ENCODE measurements at regions not wholly inside any gene's neighbourhood (a gene's known extent, or its start where the extent isn't known, plus 50 kb on each side); places are given as distances from the start of the nearest gene placed in this dataset.

GRCh38 chr7:94099679-94100078 lies 95.5 kb upstream of the BET1 start:
- POLR2A ChIA-PET: interaction anchor here (0.9 kb wide), 1 partner anchor 10 kb away, joined by 3 read pairs; no protein-coding TSS in a partner anchor
- Histone ChIP-seq H3K4me2 (ENCODE audit: low read length) (no peak overlapping the region), H3K9me2 (ENCODE audit: insufficient read depth, low read length) (no peaks in the 10 kb centered on the region), H3K4me1 (ENCODE audit: insufficient read depth, low read length, poor library complexity, severe bottlenecking) (no peaks in the 10 kb centered on the region), H3K27ac (ENCODE audit: low read depth, low read length, poor library complexity, severe bottlenecking) (no peak overlapping the region), H2AFZ (ENCODE audit: low read length) (no peak overlapping the region), H3K79me2 (ENCODE audit: insufficient read depth, low read depth, low read length) (no peaks in the 10 kb centered on the region), H4K20me1 (ENCODE audit: insufficient read depth, low read length) (no peaks in the 10 kb centered on the region), H3K9me3 (ENCODE audit: low read length) (no peaks in the 10 kb centered on the region), H3K4me3 (ENCODE audit: low read depth, low read length, poor library complexity, severe bottlenecking) (no peak overlapping the region), H3K36me3 (ENCODE audit: insufficient read depth, low read length) (no peaks in the 10 kb centered on the region)
- no peak for TF ChIP-seq CTCF (conservative IDR thresholded peaks at IDR 0.05; ENCODE audit: low read length)
- BruUV-seq (replicated peaks): no TSS peak
- CTCF ChIA-PET (ENCODE audit: unreplicated experiment): no interaction called here
- DNase-seq (ENCODE audit: low spot score): no peak
- intact Hi-C loops (cut with micrococcal nuclease; ENCODE audit: unreplicated experiment): no loop called here

DNA sequence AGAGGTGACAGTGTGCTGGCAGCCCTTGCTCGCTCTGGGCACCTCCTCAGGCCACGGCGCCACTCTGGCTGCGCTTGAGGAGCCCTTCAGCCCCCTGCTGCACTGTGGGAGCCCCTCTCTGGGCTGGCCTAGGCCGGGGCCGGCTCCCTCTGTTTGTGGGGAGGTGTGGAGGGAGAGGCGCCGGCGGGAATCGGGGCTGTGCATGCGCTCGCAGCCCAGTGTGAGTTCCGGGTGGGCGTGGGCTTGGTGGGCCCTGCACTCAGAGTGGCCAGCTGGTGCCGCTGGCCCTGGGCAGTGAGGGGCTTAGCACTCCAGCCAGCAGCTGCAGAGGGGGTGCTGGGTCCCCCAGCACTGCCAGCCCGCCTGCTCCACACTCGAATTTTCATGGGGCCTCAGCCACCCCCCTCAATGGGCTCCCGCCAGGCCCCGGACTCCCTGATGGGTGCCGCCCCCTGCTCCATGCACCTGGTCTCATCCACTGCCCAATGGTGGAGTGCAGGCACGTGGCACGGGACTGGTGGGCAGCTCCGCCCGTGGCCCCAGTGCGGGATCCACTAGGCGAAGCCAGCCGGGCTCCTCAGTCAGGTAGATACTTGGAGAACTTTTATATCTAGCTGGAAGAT lies 96.7 kb upstream of the BET1 start:
- H2AFZ ChIP-seq (ENCODE audit: low read length): no peak overlapping the region
- no peaks in the 10 kb centered on the region for H3K9me2 ChIP-seq (ENCODE audit: insufficient read depth, low read length)
- H3K36me3 ChIP-seq (ENCODE audit: insufficient read depth, low read length): no peaks in the 10 kb centered on the region
- H3K9me3 ChIP-seq (ENCODE audit: low read length): no peaks in the 10 kb centered on the region
- H3K4me1 ChIP-seq (ENCODE audit: insufficient read depth, low read length, poor library complexity, severe bottlenecking): no peaks in the 10 kb centered on the region
- H3K4me3 ChIP-seq (ENCODE audit: low read depth, low read length, poor library complexity, severe bottlenecking): no peak overlapping the region
- DNase-seq (ENCODE audit: low spot score): no peak
- TF ChIP-seq CTCF (conservative IDR thresholded peaks at IDR 0.05; ENCODE audit: low read length) (no peak), EZH2phosphoT487 (IDR thresholded peaks at IDR 0.05; ENCODE audit: borderline replicate concordance, low read depth, low read length) (no peak)
- H3K4me2 ChIP-seq (ENCODE audit: low read length): no peak overlapping the region
- H4K20me1 ChIP-seq (ENCODE audit: insufficient read depth, low read length): no peaks in the 10 kb centered on the region
- ChIA-PET POLR2A (interaction anchor here (0.9 kb wide), 1 partner anchor 232 kb away, joined by 3 read pairs; no protein-coding TSS in a partner anchor), CTCF (ENCODE audit: unreplicated experiment) (interaction anchor here (0.6 kb wide), 1 partner anchor 554 kb away, joined by 6 read pairs; no protein-coding TSS in a partner anchor)
- H3K79me2 ChIP-seq (ENCODE audit: insufficient read depth, low read depth, low read length): no peaks in the 10 kb centered on the region
- no peak overlapping the region for H3K27ac ChIP-seq (ENCODE audit: low read depth, low read length, poor library complexity, severe bottlenecking)
- no TSS peak for BruUV-seq (replicated peaks)
- intact Hi-C loops (cut with micrococcal nuclease; ENCODE audit: unreplicated experiment): no loop called here

- CTCF ChIA-PET (ENCODE audit: unreplicated experiment): no interaction called here
- H2AFZ ChIP-seq (ENCODE audit: low read length): no peak overlapping the region
- intact Hi-C loops (cut with micrococcal nuclease; ENCODE audit: unreplicated experiment): no loop called here
Observed at GRCh38 chr7:94104301-94104700, 100.1 kb upstream of the BET1 start.

More at GRCh38 chr7:94104301-94104700, 100.1 kb upstream of the BET1 start:
- Histone ChIP-seq H3K4me2 (ENCODE audit: low read length) (no peak overlapping the region), H3K9me3 (ENCODE audit: low read length) (no peaks in the 10 kb centered on the region), H3K79me2 (ENCODE audit: insufficient read depth, low read depth, low read length) (no peaks in the 10 kb centered on the region), H3K4me1 (ENCODE audit: insufficient read depth, low read length, poor library complexity, severe bottlenecking) (no peaks in the 10 kb centered on the region), H3K4me3 (ENCODE audit: low read depth, low read length, poor library complexity, severe bottlenecking) (no peak overlapping the region), H4K20me1 (ENCODE audit: insufficient read depth, low read length) (no peaks in the 10 kb centered on the region), H3K27ac (ENCODE audit: low read depth, low read length, poor library complexity, severe bottlenecking) (no peak overlapping the region), H3K9me2 (ENCODE audit: insufficient read depth, low read length) (no peaks in the 10 kb centered on the region), H3K36me3 (ENCODE audit: insufficient read depth, low read length) (no peaks in the 10 kb centered on the region)
- TF ChIP-seq CTCF (conservative IDR thresholded peaks at IDR 0.05; ENCODE audit: low read length) (no peak), EZH2phosphoT487 (IDR thresholded peaks at IDR 0.05; ENCODE audit: borderline replicate concordance, low read depth, low read length) (no peak)
- POLR2A ChIA-PET: no interaction called here
- DNase-seq (ENCODE audit: low spot score): no peak
- no TSS peak for BruUV-seq (replicated peaks)

All from OCI-LY7 (cell line).